HCT116 (cell line): ENCODE measurements at regions not wholly inside any gene's neighbourhood (a gene's known extent, or its start where the extent isn't known, plus 50 kb on each side); places are given as distances from the start of the nearest gene placed in this dataset.

Source experiments
- ATAC-seq: fragments of 200-7000 bp; cut with Tn5 transposase; 2 replicates; pipeline ENCODE4 v1.9.1; 2020; ENCODE audit warnings: mild to moderate bottlenecking, moderate library complexity
- BruUV-seq: library from RNA; stranded (reverse); fragments of 400-500 nt; replicated peaks from 2 replicates; lab custom pipeline; 2021; lab: Mats Ljungman, UMichigan
- CTCF ChIA-PET: fragments of 300-600 bp; sonication (Branson Sonifier 250); formaldehyde crosslinking; loops from one replicate; lab custom pipeline; 2021; ENCODE audit warnings: antibody characterized with exemption; lab: Charles Lee
- POLR2A ChIA-PET: fragments of 300-600, 350-600 bp; sonication (Branson Sonifier 250); formaldehyde crosslinking; loops from one replicate; lab custom pipeline; 2021; ENCODE audit warnings: antibody characterized with exemption; lab: Charles Lee
- RAD21 ChIA-PET, 2 experiments: fragments of 300-600 bp; sonication (Branson Sonifier 250); formaldehyde crosslinking; loops; one replicate each; lab custom pipeline; 2023; ENCODE audit warnings: low total read pairs in 2 of 2; ENCODE audit not compliant: uncharacterized antibody in 2 of 2, unreplicated experiment in 2 of 2, low non-redundant PET in 1 of 2; lab: Charles Lee
- DNase-seq: peaks from one replicate; pipeline ENCODE4 v3.0.0-alpha.2; 2010; ENCODE audit warnings: low read depth, low spot score
- H2AFZ ChIP-seq: fragments of 200-600 bp; shearing (Covaris generic), sonication (generic); 2 replicates; pipeline ENCODE4 v1.6.1; 2017; ENCODE audit warnings: low read depth, mixed run types, mixed read lengths, antibody characterized with exemption, low read length; ENCODE audit not compliant: poor library complexity, severe bottlenecking
- H3K27ac ChIP-seq: 2 replicates; pipeline ENCODE4 v1.5.1; 2012; ENCODE audit warnings: low read depth, low read length
- H3K27me3 ChIP-seq: fragments of 200-600 bp; sonication (generic); 2 replicates; pipeline ENCODE4 v1.6.1; 2016; ENCODE audit warnings: mixed run types, low read length, mixed read lengths; ENCODE audit not compliant: insufficient read depth
- H3K36me3 ChIP-seq, 2 experiments: fragments of 200-500 bp in 1 of 2; fragments of 200-600 bp in 1 of 2; sonication (Bioruptor generic) in 1 of 2; sonication (generic) in 1 of 2; 2 replicates each; pipeline versions ENCODE4 v1.5.1 to v1.6.1; 2014 to 2016; ENCODE audit warnings: low read length in 2 of 2, inconsistent platforms in 1 of 2, mixed read lengths in 1 of 2, mixed run types in 1 of 2; ENCODE audit not compliant: insufficient read depth in 2 of 2, control insufficient read depth in 1 of 2
- H3K4me1 ChIP-seq, 2 experiments: fragments of 200-600 bp in 1 of 2; sonication (generic) in 1 of 2; 2 replicates each; pipeline versions ENCODE4 v1.5.1 to v1.6.1; 2012 to 2017; ENCODE audit warnings: low read length in 2 of 2, inconsistent platforms in 1 of 2, mild to moderate bottlenecking in 1 of 2, mixed read lengths in 1 of 2, mixed run types in 1 of 2, moderate library complexity in 1 of 2; ENCODE audit not compliant: insufficient read depth in 2 of 2, control insufficient read depth in 1 of 2
- H3K4me2 ChIP-seq: fragments of 200-600 bp; sonication (generic); 2 replicates; pipeline ENCODE4 v1.6.1; 2017; ENCODE audit warnings: mixed run types, low read length, mixed read lengths
- H3K4me3 ChIP-seq, 2 experiments: fragments of 200-600 bp in 1 of 2; sonication (generic) in 1 of 2; replicated peaks in 1 of 2; 2 replicates each; pipeline ENCODE4 v1.5.1; 2011 to 2016; ENCODE audit warnings: low read length in 2 of 2, control low read depth in 1 of 2, low read depth in 1 of 2, mild to moderate bottlenecking in 1 of 2, mixed read lengths in 1 of 2, mixed run types in 1 of 2
- H3K79me2 ChIP-seq: fragments of 200-600 bp; sonication (generic); 2 replicates; pipeline ENCODE4 v1.6.1; 2017; ENCODE audit warnings: mild to moderate bottlenecking, mixed run types, low read length, moderate library complexity, mixed read lengths; ENCODE audit not compliant: insufficient read depth
- H3K9ac ChIP-seq: fragments of 200-600 bp; sonication (generic); 2 replicates; pipeline ENCODE4 v1.6.1; 2016; ENCODE audit warnings: low read length, mixed read lengths
- H3K9me2 ChIP-seq: fragments of 200-600 bp; sonication (generic), shearing (Covaris generic); 2 replicates; pipeline ENCODE4 v1.6.1; 2017; ENCODE audit warnings: mixed run types, mild to moderate bottlenecking, moderate library complexity; ENCODE audit not compliant: insufficient read depth
- H3K9me3 ChIP-seq, 2 experiments: fragments of 200-500 bp in 1 of 2; fragments of 200-600 bp in 1 of 2; sonication (Bioruptor generic) in 1 of 2; sonication (generic) in 1 of 2; 2 replicates each; pipeline ENCODE4 v1.6.1; 2014 to 2017; ENCODE audit warnings: low read length in 2 of 2, mixed read lengths in 2 of 2, inconsistent platforms in 1 of 2, low read depth in 1 of 2, mild to moderate bottlenecking in 1 of 2, mixed run types in 1 of 2, moderate library complexity in 1 of 2; ENCODE audit not compliant: control insufficient read depth in 1 of 2, insufficient read depth in 1 of 2
- H4K20me1 ChIP-seq: fragments of 200-600 bp; sonication (generic), shearing (Covaris generic); 2 replicates; pipeline ENCODE4 v1.6.1; 2017; ENCODE audit warnings: mixed run types, mild to moderate bottlenecking, moderate library complexity; ENCODE audit not compliant: insufficient read depth
- CBX3 ChIP-seq: IDR thresholded peaks from 2 replicates; pipeline ENCODE4 v1.6.1; 2012; ENCODE audit warnings: low read depth
- CEBPB ChIP-seq: IDR thresholded peaks from 2 replicates; pipeline ENCODE4 v1.6.1; 2012; ENCODE audit warnings: low read depth
- EGR1 ChIP-seq: IDR thresholded peaks from 2 replicates; pipeline ENCODE4 v1.6.1; 2012; ENCODE audit warnings: low read depth
- EZH2 ChIP-seq: fragments of 200-600 bp; sonication (generic); IDR thresholded peaks from 2 replicates; pipeline ENCODE4 v1.6.1; 2017; ENCODE audit warnings: antibody characterized with exemption, mixed run types
- EZH2phosphoT487 ChIP-seq: fragments of 200-600 bp; IDR thresholded peaks from 2 replicates; pipeline ENCODE4 v1.6.1; 2018; ENCODE audit warnings: antibody characterized with exemption, borderline replicate concordance
- RAD21 ChIP-seq: IDR thresholded peaks from 2 replicates; pipeline ENCODE4 v1.6.1; 2012; ENCODE audit warnings: low read depth, mild to moderate bottlenecking
- SIN3A ChIP-seq: IDR thresholded peaks from 2 replicates; pipeline ENCODE4 v1.6.1; 2012; ENCODE audit warnings: low read depth
- SP1 ChIP-seq: IDR thresholded peaks from 2 replicates; pipeline ENCODE4 v1.6.1; 2012; ENCODE audit warnings: low read depth
- YY1 ChIP-seq: IDR thresholded peaks from 2 replicates; pipeline ENCODE4 v1.6.1; 2011; ENCODE audit warnings: low read length, low read depth, moderate library complexity, mild to moderate bottlenecking; ENCODE audit not compliant: insufficient replicate concordance; ENCODE audit errors: extremely low read depth
- ZFX ChIP-seq: fragments of 450-650 bp; IDR thresholded peaks from 2 replicates; pipeline ENCODE4 v1.6.1; 2017
- ZNF274 ChIP-seq: fragments of 200-500 bp; sonication (Bioruptor generic); IDR thresholded peaks from 2 replicates; pipeline ENCODE4 v1.6.1; 2014; ENCODE audit warnings: mild to moderate bottlenecking, low read depth, low read length, inconsistent platforms
- intact Hi-C: fragments of 100-400 bp; cut with micrococcal nuclease; formaldehyde crosslinking; loops from 2 replicates; pipeline ENCODE4 v1.10.0; 2022
- TF ChIP-seq, protein P1 (sequence below), 3 experiments: fragments of 200-600 bp in 1 of 3; sonication (generic) in 1 of 3; IDR thresholded peaks in 2 of 3; conservative IDR thresholded peaks in 1 of 3; 2 replicates each; pipeline ENCODE4 v1.5.1; 2012 to 2017; ENCODE audit warnings: low read depth in 2 of 3, low read length in 2 of 3, antibody characterized with exemption in 1 of 3, borderline replicate concordance in 1 of 3, control low read depth in 1 of 3, mild to moderate bottlenecking in 1 of 3, mixed read lengths in 1 of 3, mixed run types in 1 of 3, moderate library complexity in 1 of 3; ENCODE audit not compliant: insufficient read depth in 1 of 3
- TF ChIP-seq, protein P2 (sequence below): IDR thresholded peaks from 2 replicates; pipeline ENCODE4 v1.6.1; 2012; ENCODE audit warnings: low read depth
- TF ChIP-seq, protein P3 (sequence below): IDR thresholded peaks from 2 replicates; pipeline ENCODE4 v1.6.1; 2012
- TF ChIP-seq, protein P4 (sequence below): IDR thresholded peaks from 2 replicates; pipeline ENCODE4 v1.6.1; 2011; ENCODE audit warnings: mild to moderate bottlenecking, low read length, moderate library complexity; ENCODE audit not compliant: insufficient replicate concordance; ENCODE audit errors: extremely low read depth
- TF ChIP-seq, protein P5 (sequence below): IDR thresholded peaks from 2 replicates; pipeline ENCODE4 v1.6.1; 2012

DNA sequence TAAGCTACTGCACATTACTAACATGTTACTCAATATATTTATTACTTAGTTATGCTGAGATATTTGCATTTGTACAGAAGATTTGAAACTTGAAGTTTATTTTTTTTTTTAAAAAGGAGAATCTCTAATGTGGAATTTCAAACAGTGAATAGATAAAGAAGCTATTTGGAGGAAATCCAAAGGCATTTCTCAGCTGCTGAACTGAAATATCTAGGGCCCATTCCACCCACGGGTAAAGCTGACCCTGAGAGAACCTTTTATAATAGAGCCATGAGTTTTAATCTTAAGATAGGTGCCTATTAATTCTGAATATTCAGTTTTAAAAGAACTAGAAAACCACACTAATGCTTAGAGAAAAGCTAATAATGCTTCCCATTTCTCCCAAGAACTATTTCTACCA, 225.4 kb upstream of the CAND1 start:
- ChIA-PET RAD21 (no interaction called here), POLR2A (no interaction called here), CTCF (no interaction called here)
- H3K9me2 ChIP-seq: no peaks in the 10 kb centered on the region
- H3K4me3 ChIP-seq: no peak overlapping the region
- no peak overlapping the region for H3K4me2 ChIP-seq
- peaks cover 49% of the 10 kb centered on the region for H3K27me3 ChIP-seq
- no peaks in the 10 kb centered on the region for H3K9me3 ChIP-seq
- no peaks in the 10 kb centered on the region for H3K79me2 ChIP-seq
- H3K36me3 ChIP-seq: no peaks in the 10 kb centered on the region
- TF ChIP-seq, protein P1, sequence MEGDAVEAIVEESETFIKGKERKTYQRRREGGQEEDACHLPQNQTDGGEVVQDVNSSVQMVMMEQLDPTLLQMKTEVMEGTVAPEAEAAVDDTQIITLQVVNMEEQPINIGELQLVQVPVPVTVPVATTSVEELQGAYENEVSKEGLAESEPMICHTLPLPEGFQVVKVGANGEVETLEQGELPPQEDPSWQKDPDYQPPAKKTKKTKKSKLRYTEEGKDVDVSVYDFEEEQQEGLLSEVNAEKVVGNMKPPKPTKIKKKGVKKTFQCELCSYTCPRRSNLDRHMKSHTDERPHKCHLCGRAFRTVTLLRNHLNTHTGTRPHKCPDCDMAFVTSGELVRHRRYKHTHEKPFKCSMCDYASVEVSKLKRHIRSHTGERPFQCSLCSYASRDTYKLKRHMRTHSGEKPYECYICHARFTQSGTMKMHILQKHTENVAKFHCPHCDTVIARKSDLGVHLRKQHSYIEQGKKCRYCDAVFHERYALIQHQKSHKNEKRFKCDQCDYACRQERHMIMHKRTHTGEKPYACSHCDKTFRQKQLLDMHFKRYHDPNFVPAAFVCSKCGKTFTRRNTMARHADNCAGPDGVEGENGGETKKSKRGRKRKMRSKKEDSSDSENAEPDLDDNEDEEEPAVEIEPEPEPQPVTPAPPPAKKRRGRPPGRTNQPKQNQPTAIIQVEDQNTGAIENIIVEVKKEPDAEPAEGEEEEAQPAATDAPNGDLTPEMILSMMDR (IDR thresholded peaks at IDR 0.05 in 2 of 3, conservative IDR thresholded peaks at IDR 0.05 in 1 of 3; ENCODE audit: borderline replicate concordance in 1 of 3, insufficient read depth in 1 of 3, low read depth in 2 of 3, low read length in 2 of 3): no peak
- TF ChIP-seq EGR1: no peak
- no peak for TF ChIP-seq SIN3A
- TF ChIP-seq YY1: no peak
- TF ChIP-seq CBX3: no peak
- no peak for TF ChIP-seq ZFX
- no peak for TF ChIP-seq EZH2phosphoT487
- TF ChIP-seq, protein P2, sequence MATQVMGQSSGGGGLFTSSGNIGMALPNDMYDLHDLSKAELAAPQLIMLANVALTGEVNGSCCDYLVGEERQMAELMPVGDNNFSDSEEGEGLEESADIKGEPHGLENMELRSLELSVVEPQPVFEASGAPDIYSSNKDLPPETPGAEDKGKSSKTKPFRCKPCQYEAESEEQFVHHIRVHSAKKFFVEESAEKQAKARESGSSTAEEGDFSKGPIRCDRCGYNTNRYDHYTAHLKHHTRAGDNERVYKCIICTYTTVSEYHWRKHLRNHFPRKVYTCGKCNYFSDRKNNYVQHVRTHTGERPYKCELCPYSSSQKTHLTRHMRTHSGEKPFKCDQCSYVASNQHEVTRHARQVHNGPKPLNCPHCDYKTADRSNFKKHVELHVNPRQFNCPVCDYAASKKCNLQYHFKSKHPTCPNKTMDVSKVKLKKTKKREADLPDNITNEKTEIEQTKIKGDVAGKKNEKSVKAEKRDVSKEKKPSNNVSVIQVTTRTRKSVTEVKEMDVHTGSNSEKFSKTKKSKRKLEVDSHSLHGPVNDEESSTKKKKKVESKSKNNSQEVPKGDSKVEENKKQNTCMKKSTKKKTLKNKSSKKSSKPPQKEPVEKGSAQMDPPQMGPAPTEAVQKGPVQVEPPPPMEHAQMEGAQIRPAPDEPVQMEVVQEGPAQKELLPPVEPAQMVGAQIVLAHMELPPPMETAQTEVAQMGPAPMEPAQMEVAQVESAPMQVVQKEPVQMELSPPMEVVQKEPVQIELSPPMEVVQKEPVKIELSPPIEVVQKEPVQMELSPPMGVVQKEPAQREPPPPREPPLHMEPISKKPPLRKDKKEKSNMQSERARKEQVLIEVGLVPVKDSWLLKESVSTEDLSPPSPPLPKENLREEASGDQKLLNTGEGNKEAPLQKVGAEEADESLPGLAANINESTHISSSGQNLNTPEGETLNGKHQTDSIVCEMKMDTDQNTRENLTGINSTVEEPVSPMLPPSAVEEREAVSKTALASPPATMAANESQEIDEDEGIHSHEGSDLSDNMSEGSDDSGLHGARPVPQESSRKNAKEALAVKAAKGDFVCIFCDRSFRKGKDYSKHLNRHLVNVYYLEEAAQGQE: no peak
- no peak for TF ChIP-seq RAD21
- no peak for TF ChIP-seq CEBPB
- TF ChIP-seq EZH2: no peak
- TF ChIP-seq, protein P3, sequence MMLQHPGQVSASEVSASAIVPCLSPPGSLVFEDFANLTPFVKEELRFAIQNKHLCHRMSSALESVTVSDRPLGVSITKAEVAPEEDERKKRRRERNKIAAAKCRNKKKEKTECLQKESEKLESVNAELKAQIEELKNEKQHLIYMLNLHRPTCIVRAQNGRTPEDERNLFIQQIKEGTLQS: no peak
- TF ChIP-seq, protein P4, sequence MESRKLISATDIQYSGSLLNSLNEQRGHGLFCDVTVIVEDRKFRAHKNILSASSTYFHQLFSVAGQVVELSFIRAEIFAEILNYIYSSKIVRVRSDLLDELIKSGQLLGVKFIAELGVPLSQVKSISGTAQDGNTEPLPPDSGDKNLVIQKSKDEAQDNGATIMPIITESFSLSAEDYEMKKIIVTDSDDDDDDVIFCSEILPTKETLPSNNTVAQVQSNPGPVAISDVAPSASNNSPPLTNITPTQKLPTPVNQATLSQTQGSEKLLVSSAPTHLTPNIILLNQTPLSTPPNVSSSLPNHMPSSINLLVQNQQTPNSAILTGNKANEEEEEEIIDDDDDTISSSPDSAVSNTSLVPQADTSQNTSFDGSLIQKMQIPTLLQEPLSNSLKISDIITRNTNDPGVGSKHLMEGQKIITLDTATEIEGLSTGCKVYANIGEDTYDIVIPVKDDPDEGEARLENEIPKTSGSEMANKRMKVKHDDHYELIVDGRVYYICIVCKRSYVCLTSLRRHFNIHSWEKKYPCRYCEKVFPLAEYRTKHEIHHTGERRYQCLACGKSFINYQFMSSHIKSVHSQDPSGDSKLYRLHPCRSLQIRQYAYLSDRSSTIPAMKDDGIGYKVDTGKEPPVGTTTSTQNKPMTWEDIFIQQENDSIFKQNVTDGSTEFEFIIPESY: no peak
- TF ChIP-seq ZNF274: no peak
- TF ChIP-seq, protein P5, sequence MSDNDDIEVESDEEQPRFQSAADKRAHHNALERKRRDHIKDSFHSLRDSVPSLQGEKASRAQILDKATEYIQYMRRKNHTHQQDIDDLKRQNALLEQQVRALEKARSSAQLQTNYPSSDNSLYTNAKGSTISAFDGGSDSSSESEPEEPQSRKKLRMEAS: no peak
- TF ChIP-seq SP1: no peak
- no peak overlapping the region for H2AFZ ChIP-seq
- no peak overlapping the region for H3K27ac ChIP-seq
- DNase-seq (no peak), ATAC-seq (no peak)
- H4K20me1 ChIP-seq: no peaks in the 10 kb centered on the region
- no TSS peak for BruUV-seq
- H3K9ac ChIP-seq: no peak overlapping the region
- no peaks in the 10 kb centered on the region for H3K4me1 ChIP-seq
- intact Hi-C loops: no loop called here
